ENCODE measurements at regions not wholly inside any gene's neighbourhood (a gene's known extent, or its start where the extent isn't known, plus 50 kb on each side); places are given as distances from the start of the nearest gene placed in this dataset.

DNA sequence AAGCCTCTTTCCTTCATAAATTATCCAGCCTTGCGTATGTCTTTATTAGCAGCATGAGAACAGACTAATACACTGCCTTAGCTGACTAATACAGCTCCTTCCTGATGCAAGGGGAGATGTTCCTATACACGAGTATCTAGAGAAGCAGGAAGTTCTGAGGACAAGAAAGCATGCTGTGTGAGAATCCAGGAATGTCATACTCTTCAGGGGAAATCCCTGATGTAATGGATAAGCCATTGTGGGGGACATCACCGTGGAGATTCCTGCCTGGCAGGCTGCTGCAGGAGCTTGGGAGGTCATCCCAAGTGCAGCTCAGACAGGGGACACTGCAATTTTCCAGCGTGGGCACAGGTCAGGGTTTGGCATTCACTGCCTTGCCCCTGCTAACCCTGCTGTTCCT lies 476.9 kb downstream of the NR2F2 start:
- H3K36me3 Mint-ChIP-seq, result no peaks in the 10 kb centered on the region
- CTCF ChIA-PET, result no interaction called here
- peaks cover 3% of the 10 kb centered on the region for H3K9me3 Mint-ChIP-seq (ENCODE audit: low read depth)
- no peak overlapping the region for H3K4me3 Mint-ChIP-seq
- H3K27ac Mint-ChIP-seq, result no peak overlapping the region
- no peak for ATAC-seq
- no peaks in the 10 kb centered on the region for H3K4me1 Mint-ChIP-seq
- DNase-seq, result no peak
- H3K27me3 Mint-ChIP-seq, result no peaks in the 10 kb centered on the region

DNA sequence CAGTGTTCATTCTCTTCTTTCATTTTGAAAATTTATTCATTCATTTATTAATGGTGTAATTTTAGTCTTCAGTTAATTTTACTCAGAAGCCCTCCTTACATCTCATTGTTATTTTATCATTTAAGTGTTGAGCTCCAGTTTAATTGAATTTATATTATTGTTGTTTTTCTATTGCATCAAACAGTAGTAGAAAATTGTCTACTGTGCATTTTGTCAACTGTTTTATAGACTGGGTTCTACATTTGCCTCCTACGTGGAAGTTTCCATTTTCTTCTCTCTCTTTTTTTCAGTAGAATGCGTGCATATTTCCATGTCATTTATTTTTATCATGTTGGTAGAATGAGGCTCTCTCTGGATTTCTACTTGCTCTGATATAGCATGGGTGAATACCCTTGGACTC lies 487.4 kb downstream of the NR2F2 start:
- no peaks in the 10 kb centered on the region for H3K4me1 Mint-ChIP-seq
- DNase-seq (no peak), ATAC-seq (no peak)
- CTCF ChIA-PET, result no interaction called here
- H3K27me3 Mint-ChIP-seq, result no peaks in the 10 kb centered on the region
- peaks cover 4% of the 10 kb centered on the region for H3K9me3 Mint-ChIP-seq (ENCODE audit: low read depth)
- H3K4me3 Mint-ChIP-seq, result no peak overlapping the region
- H3K27ac Mint-ChIP-seq, result no peak overlapping the region
- H3K36me3 Mint-ChIP-seq, result no peaks in the 10 kb centered on the region

DNA sequence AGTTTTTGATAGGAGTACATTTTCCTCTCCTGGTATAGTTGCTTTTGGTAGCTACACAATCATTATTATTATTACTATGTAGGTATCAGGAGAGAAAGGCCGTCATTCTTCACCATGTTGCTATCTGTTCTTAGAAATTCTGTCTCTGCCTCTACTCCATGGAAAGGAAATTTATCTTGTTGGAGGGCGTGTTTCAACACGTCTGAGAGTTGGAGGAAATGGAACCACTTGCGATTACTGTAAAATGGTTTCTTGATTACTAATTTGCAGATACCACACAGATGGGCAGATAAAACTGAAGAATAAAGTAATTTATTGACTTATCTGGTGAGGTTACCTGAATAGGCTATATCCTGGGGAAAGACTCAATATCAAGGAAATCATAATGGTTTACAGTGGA lies 488.4 kb downstream of the NR2F2 start:
- no peak for DNase-seq
- H3K27ac Mint-ChIP-seq, result no peak overlapping the region
- H3K9me3 Mint-ChIP-seq (ENCODE audit: low read depth), result peaks cover 4% of the 10 kb centered on the region
- no peaks in the 10 kb centered on the region for H3K27me3 Mint-ChIP-seq
- no peaks in the 10 kb centered on the region for H3K36me3 Mint-ChIP-seq
- CTCF ChIA-PET, result no interaction called here
- no peaks in the 10 kb centered on the region for H3K4me1 Mint-ChIP-seq
- no peak overlapping the region for H3K4me3 Mint-ChIP-seq
- no peak for ATAC-seq

DNA sequence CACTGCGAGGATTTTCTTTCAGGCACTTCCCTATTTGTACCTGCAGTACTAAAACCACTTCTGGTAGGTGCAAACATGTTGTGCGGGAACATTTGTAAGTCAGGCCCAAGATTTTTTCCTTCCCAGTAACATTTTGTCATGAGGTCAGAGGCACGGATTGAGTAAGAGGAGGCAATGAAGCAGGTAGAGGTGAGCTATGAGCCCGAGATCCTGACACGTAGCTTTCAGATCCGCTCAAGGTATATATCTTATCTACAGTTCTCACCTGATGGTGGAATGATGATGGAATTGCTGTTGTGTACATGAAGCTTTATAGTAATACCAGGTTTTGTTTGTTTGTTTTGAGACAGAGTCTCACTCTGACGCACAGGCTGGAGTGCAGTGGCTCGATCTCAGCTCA lies 497.5 kb downstream of the NR2F2 start:
- no peaks in the 10 kb centered on the region for H3K9me3 Mint-ChIP-seq (ENCODE audit: low read depth)
- DNase-seq, result no peak
- H3K4me1 Mint-ChIP-seq, result no peaks in the 10 kb centered on the region
- H3K4me3 Mint-ChIP-seq, result no peak overlapping the region
- H3K27me3 Mint-ChIP-seq, result no peaks in the 10 kb centered on the region
- ATAC-seq, result no peak
- CTCF ChIA-PET, result no interaction called here
- no peak overlapping the region for H3K27ac Mint-ChIP-seq
- H3K36me3 Mint-ChIP-seq, result no peaks in the 10 kb centered on the region

DNA sequence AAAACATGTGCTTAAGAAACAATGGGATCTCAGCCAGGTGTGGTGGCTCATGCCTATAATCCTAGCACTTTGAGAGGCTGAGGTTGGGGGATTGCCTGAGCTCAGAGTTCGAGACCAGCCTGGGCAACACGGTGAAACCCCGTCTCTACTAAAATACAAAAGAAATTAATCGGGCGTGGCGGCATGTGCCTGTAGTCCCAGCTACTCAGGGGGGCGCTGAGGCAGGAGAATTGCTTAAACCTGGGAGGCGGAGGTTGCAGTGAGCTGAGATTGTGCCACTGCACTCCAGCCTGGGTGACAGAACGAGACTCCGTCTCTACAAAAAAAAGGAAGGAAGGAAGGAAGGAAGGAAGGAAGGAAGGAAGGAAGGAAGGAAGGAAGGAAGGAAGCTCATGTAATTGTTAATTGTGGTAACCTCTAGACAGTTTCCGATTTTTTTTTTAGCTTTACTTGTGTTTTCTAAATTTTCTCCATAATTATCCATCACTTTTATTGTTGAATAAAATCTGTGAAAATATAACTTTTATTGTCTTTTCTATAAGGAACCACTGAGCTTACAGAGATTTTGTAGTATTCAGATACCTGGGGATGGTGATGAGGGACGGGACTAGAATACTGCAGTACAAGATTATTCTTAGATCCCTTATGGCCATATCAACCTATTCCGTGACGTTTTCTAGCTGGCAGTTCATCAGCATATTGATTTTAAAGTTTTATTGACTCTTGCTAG lies 506.9 kb downstream of the NR2F2 start:
- Mint-ChIP-seq H3K9me3 (ENCODE audit: low read depth) (peaks cover 5% of the 10 kb centered on the region), H3K4me3 (no peak overlapping the region), H3K36me3 (no peaks in the 10 kb centered on the region), H3K4me1 (no peaks in the 10 kb centered on the region), H3K27me3 (no peaks in the 10 kb centered on the region), H3K27ac (no peak overlapping the region)
- CTCF ChIA-PET, result no interaction called here
- ATAC-seq, result no peak
- DNase-seq, result no peak

DNA sequence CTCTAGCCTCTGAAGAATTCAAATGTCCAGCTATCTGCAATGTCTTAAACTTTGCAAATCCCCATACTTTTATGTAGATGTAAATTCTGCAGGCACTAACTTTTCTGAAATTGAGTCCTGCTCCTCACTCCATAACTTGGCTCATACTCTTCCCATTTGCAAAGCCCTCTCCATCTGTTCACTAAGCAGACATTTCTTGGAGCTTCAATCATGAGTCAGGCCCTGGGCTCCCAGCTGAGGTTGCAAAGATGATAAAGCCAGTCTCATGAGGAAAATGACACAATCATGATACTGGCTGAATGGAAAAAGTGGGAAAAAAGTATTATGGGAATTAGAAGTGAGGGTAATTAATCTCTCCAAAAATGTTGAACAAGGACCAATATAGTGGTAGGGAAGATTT lies 507.6 kb downstream of the NR2F2 start:
- Mint-ChIP-seq H3K4me3 (no peak overlapping the region), H3K36me3 (no peaks in the 10 kb centered on the region), H3K9me3 (ENCODE audit: low read depth) (peaks cover 5% of the 10 kb centered on the region), H3K27ac (no peak overlapping the region), H3K4me1 (no peaks in the 10 kb centered on the region), H3K27me3 (no peaks in the 10 kb centered on the region)
- DNase-seq, result no peak
- ATAC-seq, result no peak
- CTCF ChIA-PET, result no interaction called here

DNA sequence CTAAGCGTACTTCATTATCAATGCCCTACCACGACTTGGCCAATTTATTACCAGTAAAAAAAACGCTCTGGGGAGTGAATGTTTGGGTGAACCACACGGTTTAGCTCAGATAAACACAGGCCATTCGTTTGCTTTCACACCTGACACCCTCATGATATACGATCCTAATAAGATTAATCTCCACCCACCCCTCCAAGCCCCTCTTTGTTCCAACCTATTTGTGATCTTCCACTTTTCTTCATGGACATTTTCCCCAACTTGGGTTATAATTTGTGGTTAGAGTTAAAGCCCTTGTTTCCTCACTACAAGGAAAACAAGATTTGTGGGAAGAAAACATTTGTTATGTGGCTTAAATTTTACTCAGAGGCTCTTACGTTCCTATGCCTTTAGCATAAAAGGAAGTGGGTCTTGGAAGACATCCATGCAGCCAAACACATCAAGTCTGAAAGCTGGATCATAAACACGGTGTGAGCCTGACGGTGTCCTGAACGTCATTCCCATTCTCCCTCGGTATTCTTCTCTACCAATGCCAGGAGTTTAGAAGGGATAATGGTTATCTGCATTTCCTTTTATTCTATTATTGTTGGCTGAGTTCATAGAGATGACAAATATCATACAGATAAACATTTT lies 518.9 kb downstream of the NR2F2 start:
- CTCF ChIA-PET, result no interaction called here

DNA sequence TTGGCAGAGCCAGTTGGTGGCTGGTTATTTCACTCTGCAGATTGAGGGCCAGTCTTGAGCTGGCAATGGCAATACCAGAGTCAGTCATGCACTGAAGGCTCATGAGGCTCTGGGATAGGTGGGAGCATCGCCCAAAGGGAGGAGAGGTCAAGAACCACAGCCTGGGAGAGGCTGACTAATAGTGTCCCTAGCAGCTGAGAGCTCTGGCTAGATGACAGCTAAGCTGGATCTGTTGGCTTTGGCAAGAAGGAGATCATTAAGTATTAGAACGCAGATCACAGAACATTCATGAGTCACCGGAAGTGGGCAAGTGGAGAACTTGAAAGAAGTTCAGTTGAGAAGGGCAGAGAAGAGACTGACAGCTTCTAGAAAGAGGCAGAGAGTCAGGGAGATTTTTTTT lies 521.1 kb downstream of the NR2F2 start:
- H3K4me1 Mint-ChIP-seq, result no peaks in the 10 kb centered on the region
- no peaks in the 10 kb centered on the region for H3K36me3 Mint-ChIP-seq
- no peak overlapping the region for H3K27ac Mint-ChIP-seq
- peaks cover 7% of the 10 kb centered on the region for H3K9me3 Mint-ChIP-seq (ENCODE audit: low read depth)
- H3K27me3 Mint-ChIP-seq, result no peaks in the 10 kb centered on the region
- CTCF ChIA-PET, result no interaction called here
- no peak overlapping the region for H3K4me3 Mint-ChIP-seq
- no peak for DNase-seq
- no peak for ATAC-seq

More for the DNA sequence above, 518.9 kb downstream of the NR2F2 start:
- Mint-ChIP-seq H3K4me1 (no peaks in the 10 kb centered on the region), H3K27me3 (no peaks in the 10 kb centered on the region), H3K4me3 (no peak overlapping the region), H3K9me3 (ENCODE audit: low read depth) (peaks cover 11% of the 10 kb centered on the region), H3K36me3 (no peaks in the 10 kb centered on the region), H3K27ac (no peak overlapping the region)
- DNase-seq (no peak), ATAC-seq (no peak)

DNA sequence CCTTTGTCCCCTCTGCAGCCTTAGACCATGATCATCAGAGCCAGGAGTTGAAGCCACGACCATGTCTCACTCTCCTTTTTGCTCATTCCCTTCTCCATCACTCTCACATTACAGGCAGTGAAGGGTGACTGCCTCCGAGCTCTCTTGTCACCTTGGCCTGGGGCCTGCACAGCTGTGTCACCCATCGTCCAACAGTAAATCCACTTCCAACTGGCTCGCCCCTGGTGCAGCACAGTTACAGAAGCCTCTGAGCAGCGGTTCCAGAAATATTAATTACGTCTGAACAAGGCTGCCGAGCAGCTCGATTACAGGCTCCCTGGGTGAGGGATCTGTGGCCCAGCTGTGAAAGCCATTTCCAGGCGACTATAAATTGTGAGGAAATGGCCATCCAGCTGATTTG lies 528.2 kb downstream of the NR2F2 start:
- Mint-ChIP-seq H3K4me3 (no peak overlapping the region), H3K9me3 (ENCODE audit: low read depth) (peaks cover 3% of the 10 kb centered on the region), H3K36me3 (no peaks in the 10 kb centered on the region), H3K27me3 (no peaks in the 10 kb centered on the region), H3K27ac (no peak overlapping the region), H3K4me1 (no peaks in the 10 kb centered on the region)
- DNase-seq (no peak), ATAC-seq (no peak)
- CTCF ChIA-PET, result interaction anchor here (1.0 to 1.2 kb wide), 2 partner anchors 8 to 10 kb away, joined by 3 read pairs; no protein-coding TSS in a partner anchor

DNA sequence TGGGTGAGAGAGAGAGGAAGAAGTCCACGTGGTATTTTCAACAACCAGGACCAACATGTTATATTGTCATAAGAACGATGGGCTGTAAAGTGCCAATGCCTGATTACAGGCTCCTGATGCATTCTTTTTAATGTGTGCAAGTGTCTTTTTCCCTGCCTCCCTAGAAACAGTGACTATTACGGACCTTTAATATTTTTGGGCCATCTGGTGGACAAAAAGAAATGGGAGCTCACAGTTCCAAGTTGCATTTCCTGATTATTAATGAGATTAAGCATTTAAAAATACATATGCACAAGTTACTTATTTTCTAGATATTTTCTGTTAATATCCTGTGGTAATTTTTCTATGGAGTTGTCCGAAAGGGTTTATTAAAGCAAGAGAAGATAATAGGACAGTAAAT lies 530.2 kb downstream of the NR2F2 start:
- no peak overlapping the region for H3K27ac Mint-ChIP-seq
- no peak overlapping the region for H3K4me3 Mint-ChIP-seq
- no peaks in the 10 kb centered on the region for H3K9me3 Mint-ChIP-seq (ENCODE audit: low read depth)
- H3K4me1 Mint-ChIP-seq, result no peaks in the 10 kb centered on the region
- DNase-seq (no peak), ATAC-seq (no peak)
- CTCF ChIA-PET, result no interaction called here
- no peaks in the 10 kb centered on the region for H3K36me3 Mint-ChIP-seq
- H3K27me3 Mint-ChIP-seq, result no peaks in the 10 kb centered on the region

DNA sequence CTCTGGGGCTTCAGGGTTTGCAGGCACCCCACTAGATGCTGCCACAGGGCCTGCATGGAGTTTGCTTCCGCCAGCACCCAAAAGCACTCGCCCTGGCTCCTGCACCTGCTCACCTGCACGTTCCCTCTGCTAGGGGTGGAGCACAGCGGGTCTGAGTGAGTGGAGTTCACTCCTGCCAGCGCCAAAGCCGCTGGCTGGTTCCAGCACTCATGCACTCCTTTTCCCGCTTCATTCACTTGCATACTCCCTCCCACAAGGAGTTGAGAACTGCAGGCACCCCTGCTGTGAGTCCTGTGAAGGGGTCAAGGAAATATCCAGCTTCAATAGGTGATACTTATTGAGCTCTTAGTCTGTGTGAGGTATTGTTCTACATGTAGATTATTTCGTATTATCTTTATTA lies 537.5 kb downstream of the NR2F2 start:
- H3K9me3 Mint-ChIP-seq (ENCODE audit: low read depth), result peaks cover 3% of the 10 kb centered on the region
- no peaks in the 10 kb centered on the region for H3K4me1 Mint-ChIP-seq
- H3K27ac Mint-ChIP-seq, result no peak overlapping the region
- CTCF ChIA-PET, result interaction anchor here (1.3 kb wide), 1 partner anchor 10 kb away, joined by 3 read pairs; no protein-coding TSS in a partner anchor
- H3K36me3 Mint-ChIP-seq, result no peaks in the 10 kb centered on the region
- no peaks in the 10 kb centered on the region for H3K27me3 Mint-ChIP-seq
- no peak for DNase-seq
- H3K4me3 Mint-ChIP-seq, result no peak overlapping the region
- no peak for ATAC-seq

DNA sequence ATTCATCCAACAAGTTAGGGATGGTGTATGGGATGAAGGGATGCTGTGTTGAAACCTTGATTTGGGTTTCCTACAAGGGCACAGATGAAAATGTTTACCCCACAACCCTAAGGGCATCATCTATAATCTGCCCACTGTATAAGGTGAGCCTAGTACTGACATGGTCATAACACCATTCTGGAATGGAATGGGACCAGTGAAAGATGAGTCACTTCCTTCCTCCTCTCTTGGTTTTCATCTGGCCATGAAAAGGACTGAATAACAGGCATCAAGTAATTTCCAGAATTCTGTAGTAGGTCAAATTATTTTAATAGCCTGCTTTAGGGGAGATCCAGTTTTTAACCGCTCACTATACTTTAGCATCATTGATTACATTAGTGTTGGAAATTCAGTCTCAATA lies 538.6 kb downstream of the NR2F2 start:
- H3K36me3 Mint-ChIP-seq, result no peaks in the 10 kb centered on the region
- no peak overlapping the region for H3K27ac Mint-ChIP-seq
- H3K9me3 Mint-ChIP-seq (ENCODE audit: low read depth), result peaks cover 3% of the 10 kb centered on the region
- CTCF ChIA-PET, result no interaction called here
- no peaks in the 10 kb centered on the region for H3K27me3 Mint-ChIP-seq
- no peaks in the 10 kb centered on the region for H3K4me1 Mint-ChIP-seq
- DNase-seq, result no peak
- no peak for ATAC-seq
- no peak overlapping the region for H3K4me3 Mint-ChIP-seq

DNA sequence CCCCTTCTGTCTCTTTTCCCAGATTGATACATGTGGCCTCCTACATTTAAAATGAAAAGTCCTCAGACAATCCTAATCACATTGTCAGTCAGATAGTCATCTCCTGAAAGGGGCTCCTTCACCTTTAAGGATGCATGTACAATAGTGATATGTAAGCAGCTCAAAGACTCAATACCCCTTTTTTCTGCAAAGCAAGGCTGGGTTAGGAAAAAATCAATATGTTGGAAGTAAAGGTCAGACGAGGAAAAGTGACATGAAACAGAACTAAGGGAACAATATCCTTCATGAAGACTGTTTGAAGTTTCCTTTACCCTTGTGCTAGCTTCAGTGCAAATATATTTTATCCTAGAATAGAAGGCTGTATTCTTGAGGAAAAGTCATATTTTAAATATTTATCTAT lies 539.3 kb downstream of the NR2F2 start:
- no peaks in the 10 kb centered on the region for H3K36me3 Mint-ChIP-seq
- no peak overlapping the region for H3K27ac Mint-ChIP-seq
- DNase-seq (no peak), ATAC-seq (no peak)
- H3K9me3 Mint-ChIP-seq (ENCODE audit: low read depth), result peaks cover 3% of the 10 kb centered on the region
- H3K27me3 Mint-ChIP-seq, result no peaks in the 10 kb centered on the region
- CTCF ChIA-PET, result interaction anchor here (0.6 kb wide), 1 partner anchor 1030 kb away, joined by 3 read pairs; no protein-coding TSS in a partner anchor
- H3K4me3 Mint-ChIP-seq, result no peak overlapping the region
- H3K4me1 Mint-ChIP-seq, result no peaks in the 10 kb centered on the region

DNA sequence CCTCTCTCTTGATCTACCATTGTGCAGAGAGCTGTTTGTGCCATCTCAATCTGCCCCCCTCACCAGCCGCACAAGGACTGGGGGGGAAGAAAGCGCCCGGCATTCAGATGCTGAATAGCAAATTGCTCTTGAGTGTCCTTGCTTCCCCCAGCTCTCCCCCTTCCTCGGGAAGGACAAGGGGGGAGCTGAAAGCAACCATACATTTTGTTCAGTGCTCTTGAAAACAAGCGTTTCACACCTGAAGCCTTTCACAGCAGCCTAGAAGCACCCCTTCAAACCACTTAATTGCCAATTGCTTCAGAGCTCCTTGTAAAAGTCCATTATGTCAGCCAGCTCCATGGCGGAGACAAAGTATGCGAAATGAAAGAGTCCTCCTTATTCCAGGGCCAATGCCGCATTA lies 540.1 kb downstream of the NR2F2 start:
- no peak overlapping the region for H3K27ac Mint-ChIP-seq
- no peak overlapping the region for H3K4me3 Mint-ChIP-seq
- DNase-seq (no peak), ATAC-seq (no peak)
- no peaks in the 10 kb centered on the region for H3K4me1 Mint-ChIP-seq
- no peaks in the 10 kb centered on the region for H3K27me3 Mint-ChIP-seq
- peaks cover 3% of the 10 kb centered on the region for H3K9me3 Mint-ChIP-seq (ENCODE audit: low read depth)
- H3K36me3 Mint-ChIP-seq, result no peaks in the 10 kb centered on the region
- CTCF ChIA-PET, result no interaction called here

Measured in activated CD8-positive, alpha-beta memory T cell treated with anti-CD3 and anti-CD28 coated beads, Interleukin-2, amount 10 ng/mL, durations not matched to agents 7 days and 5 days (primary cell).